HepG2 (cell line): ENCODE measurements at regions not wholly inside any gene's neighbourhood (a gene's known extent, or its start where the extent isn't known, plus 50 kb on each side); places are given as distances from the start of the nearest gene placed in this dataset.
"Not testable (repeated sequence)": the region's sequence is repeated elsewhere in the genome, so short reads cannot be mapped to it uniquely, and the experiment has no call there.

Experiments used
- ATAC-seq: fragments of 200-7000 bp; cut with Tn5 transposase; 3 replicates; pipeline ENCODE4 v1.9.1; 2020; ENCODE audit warnings: mild to moderate bottlenecking, moderate library complexity
- BruUV-seq: library from RNA; stranded (reverse); fragments of 400-500 nt; replicated peaks from 2 replicates; lab custom pipeline; 2021; lab: Mats Ljungman, UMichigan
- CTCF ChIA-PET: fragments of 300-600 bp; formaldehyde crosslinking; extraction: SDS; loops from one replicate; lab custom pipeline; 2021; ENCODE audit warnings: low total read pairs, inconsistent platforms, low intra/inter-chr PET ratio; lab: Yijun Ruan, JAX
- POLR2A ChIA-PET: fragments of 350-600 bp; sonication (Branson Sonifier 250); formaldehyde crosslinking; loops from one replicate; lab custom pipeline; 2020; ENCODE audit warnings: antibody characterized with exemption, inconsistent platforms; lab: Yijun Ruan, JAX
- DNase-seq: peaks from one replicate; pipeline ENCODE4 v3.0.0-alpha.2; 2015; ENCODE audit warnings: low spot score
- FAIRE-seq: peaks from 3 replicates; lab custom pipeline; 2011; peaks lifted over from hg19 to GRCh38; lab: Jason Lieb, UNC
- H2AFZ ChIP-seq: one replicate; pipeline ENCODE4 v1.6.1; 2011; ENCODE audit warnings: low read length, inconsistent platforms
- H3K27ac ChIP-seq: fragments of 300-600 bp; 3 replicates; pipeline ENCODE4 v1.8.0; 2011; ENCODE audit warnings: mixed run types, mild to moderate bottlenecking, mixed read lengths, low read length, inconsistent platforms; ENCODE audit not compliant: insufficient read depth; ENCODE audit errors: extremely low read length
- H3K27me3 ChIP-seq, 2 experiments: fragments of 200-600 bp in 1 of 2; 2 replicates in 1 of 2; 3 replicates in 1 of 2; pipeline versions ENCODE4 v1.6.0 to v1.8.0; 2011; ENCODE audit warnings: low read length in 2 of 2, mild to moderate bottlenecking in 2 of 2, moderate library complexity in 2 of 2, inconsistent platforms in 1 of 2; ENCODE audit not compliant: insufficient read depth in 2 of 2, control insufficient read depth in 1 of 2
- H3K36me3 ChIP-seq, 2 experiments: fragments of 200-600 bp in 1 of 2; replicated peaks in 1 of 2; 2 replicates in 1 of 2; 3 replicates in 1 of 2; pipeline versions ENCODE4 v1.5.1 to v1.8.0; 2011; ENCODE audit warnings: low read length in 2 of 2, inconsistent platforms in 1 of 2; ENCODE audit not compliant: insufficient read depth in 2 of 2, control insufficient read depth in 1 of 2
- H3K4me1 ChIP-seq: 2 replicates; pipeline ENCODE4 v1.5.1; 2012; ENCODE audit warnings: low read length, inconsistent platforms; ENCODE audit not compliant: insufficient read depth
- H3K4me2 ChIP-seq: 2 replicates; pipeline ENCODE4 v1.6.0; 2011; ENCODE audit warnings: low read depth, low read length, inconsistent platforms
- H3K4me3 ChIP-seq, 3 experiments: fragments of 200-600 bp in 1 of 3; sonication (generic), shearing (Covaris generic) in 1 of 3; replicated peaks in 1 of 3; 2 replicates each; pipeline ENCODE4 v1.5.1; 2011 to 2016; ENCODE audit warnings: low read length in 3 of 3, inconsistent platforms in 2 of 3, low read depth in 2 of 3, mild to moderate bottlenecking in 2 of 3, control low read depth in 1 of 3, mixed read lengths in 1 of 3; ENCODE audit not compliant: insufficient read depth in 1 of 3
- H3K79me2 ChIP-seq: one replicate; pipeline ENCODE4 v1.6.1; 2011; ENCODE audit warnings: low read length, inconsistent platforms; ENCODE audit not compliant: insufficient read depth
- H3K9ac ChIP-seq: 2 replicates; pipeline ENCODE4 v1.6.0; 2011; ENCODE audit warnings: mild to moderate bottlenecking, low read depth, low read length, inconsistent platforms; ENCODE audit not compliant: insufficient read depth
- H3K9me3 ChIP-seq: 2 replicates; pipeline ENCODE4 v1.5.1; 2012; ENCODE audit warnings: mild to moderate bottlenecking, low read length
- H4K20me1 ChIP-seq: 2 replicates; pipeline ENCODE4 v1.6.0; 2011; ENCODE audit warnings: inconsistent platforms, mild to moderate bottlenecking, low read length, moderate library complexity; ENCODE audit not compliant: insufficient read depth
- CSRNP2 ChIP-seq: sonication (generic); formaldehyde crosslinking; conservative IDR thresholded peaks from 2 replicates; pipeline ENCODE4 v1.8.0; 2022; ENCODE audit warnings: low read depth, missing genetic modification reagents
- GTF2F1 ChIP-seq: fragments of 150-350 bp; IDR thresholded peaks from 2 replicates; pipeline ENCODE4 v1.6.1; 2014; ENCODE audit warnings: low read length
- RAD51 ChIP-seq: fragments of 450-650 bp; IDR thresholded peaks from 2 replicates; pipeline ENCODE4 v1.6.1; 2016; ENCODE audit warnings: borderline replicate concordance
- RBM39 ChIP-seq: fragments of 200-400 bp; formaldehyde crosslinking; IDR thresholded peaks from one replicate; pipeline ENCODE4 v1.6.1; 2018; ENCODE audit warnings: antibody characterized with exemption, mild to moderate bottlenecking, low read depth, low read length; ENCODE audit not compliant: poor library complexity, severe bottlenecking
- SATB2 ChIP-seq: sonication (generic); formaldehyde crosslinking; IDR thresholded peaks from 2 replicates; pipeline ENCODE4 v1.5.0; 2020; ENCODE audit warnings: missing genetic modification reagents
- ZNF224 ChIP-seq: sonication (generic); formaldehyde crosslinking; IDR thresholded peaks from 2 replicates; pipeline ENCODE4 v1.5.0; 2020; ENCODE audit warnings: mild to moderate bottlenecking, missing genetic modification reagents
- WGBS: methylation state at CpG from one replicate; pipeline ENCODE4 v1.1.6; 2017; ENCODE audit warnings: low lambda C conversion rate; 5-methylcytosine and 5-hydroxymethylcytosine counted together
- in situ Hi-C: cut with HindIII; loops from 2 replicates; pipeline ENCODE4 v1.10.0; 2017; ENCODE audit warnings: low pct_unique_long_range_greater_than_20kb; ENCODE audit not compliant: extremely low pct_ligation_motif_present
- intact Hi-C: fragments of 100-400 bp; cut with micrococcal nuclease; formaldehyde crosslinking; loops from one replicate; pipeline ENCODE4 v1.10.0; 2022; ENCODE audit not compliant: unreplicated experiment
- TF ChIP-seq, protein P1 (sequence below): IDR thresholded peaks from 2 replicates; pipeline ENCODE4 v1.6.1; 2018; ENCODE audit warnings: missing genetic modification reagents, mild to moderate bottlenecking, missing compliant biosample characterization
- TF ChIP-seq, protein P2 (sequence below): sonication (generic); formaldehyde crosslinking; IDR thresholded peaks from 2 replicates; pipeline ENCODE4 v1.4.0; 2020; ENCODE audit warnings: missing genetic modification reagents, borderline replicate concordance

DNA sequence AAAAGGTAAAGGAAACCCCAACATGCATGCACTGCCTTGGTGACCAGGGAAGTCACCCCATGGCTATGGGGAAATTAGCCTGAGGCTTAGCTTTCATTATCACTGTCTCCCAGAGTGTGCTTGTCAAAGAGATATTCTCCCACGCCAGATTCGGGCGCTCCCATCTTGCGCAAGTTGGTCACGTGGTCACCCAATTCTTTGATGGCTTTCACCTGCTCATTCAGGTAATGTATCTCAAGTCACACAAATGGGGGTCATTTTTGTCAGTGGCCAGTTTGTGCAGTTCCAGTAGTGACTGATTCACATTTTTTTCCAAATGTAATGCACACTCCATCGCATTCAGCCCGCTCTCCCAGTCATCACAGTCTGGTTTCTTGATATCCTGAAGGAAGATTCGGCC lies 107.6 kb upstream of the UBE2E3 start:
- H3K4me3 ChIP-seq, H3K79me2 ChIP-seq, FAIRE-seq, POLR2A ChIA-PET, CTCF ChIA-PET, H3K9ac ChIP-seq, H3K4me2 ChIP-seq, H3K36me3 ChIP-seq, ATAC-seq, H3K27ac ChIP-seq, H2AFZ ChIP-seq, intact Hi-C loops, DNase-seq, H4K20me1 ChIP-seq, H3K9me3 ChIP-seq, H3K27me3 ChIP-seq, H3K4me1 ChIP-seq, BruUV-seq, in situ Hi-C loops: not testable (repeated sequence)
- peak; percentile 47; the same call in 1 of the 2 replicates for TF ChIP-seq RAD51
- WGBS: 55% methylated on average over 8 of the region's 8 CpGs

- H3K9me3 ChIP-seq: no peaks in the 10 kb centered on the region
Observed at GRCh38 chr2:180872255-180872654, 108.2 kb upstream of the UBE2E3 start.

More at GRCh38 chr2:180872255-180872654, 108.2 kb upstream of the UBE2E3 start:
- in situ Hi-C loops (no loop called here), intact Hi-C loops (no loop called here)
- Histone ChIP-seq H3K27ac (no peak overlapping the region), H3K27me3 (no peaks in the 10 kb centered on the region), H3K4me3 (no peak overlapping the region), H3K36me3 (no peaks in the 10 kb centered on the region), H2AFZ (no peak overlapping the region), H3K79me2 (no peaks in the 10 kb centered on the region), H3K9ac (no peak overlapping the region), H3K4me2 (no peak overlapping the region), H4K20me1 (no peaks in the 10 kb centered on the region), H3K4me1 (no peaks in the 10 kb centered on the region)
- TF ChIP-seq ZNF224: no peak
- TF ChIP-seq RBM39: no peak
- TF ChIP-seq, protein P1, sequence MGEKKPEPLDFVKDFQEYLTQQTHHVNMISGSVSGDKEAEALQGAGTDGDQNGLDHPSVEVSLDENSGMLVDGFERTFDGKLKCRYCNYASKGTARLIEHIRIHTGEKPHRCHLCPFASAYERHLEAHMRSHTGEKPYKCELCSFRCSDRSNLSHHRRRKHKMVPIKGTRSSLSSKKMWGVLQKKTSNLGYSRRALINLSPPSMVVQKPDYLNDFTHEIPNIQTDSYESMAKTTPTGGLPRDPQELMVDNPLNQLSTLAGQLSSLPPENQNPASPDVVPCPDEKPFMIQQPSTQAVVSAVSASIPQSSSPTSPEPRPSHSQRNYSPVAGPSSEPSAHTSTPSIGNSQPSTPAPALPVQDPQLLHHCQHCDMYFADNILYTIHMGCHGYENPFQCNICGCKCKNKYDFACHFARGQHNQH (CRISPR knock-in tag): no peak
- no peak for TF ChIP-seq SATB2
- TF ChIP-seq, protein P2, sequence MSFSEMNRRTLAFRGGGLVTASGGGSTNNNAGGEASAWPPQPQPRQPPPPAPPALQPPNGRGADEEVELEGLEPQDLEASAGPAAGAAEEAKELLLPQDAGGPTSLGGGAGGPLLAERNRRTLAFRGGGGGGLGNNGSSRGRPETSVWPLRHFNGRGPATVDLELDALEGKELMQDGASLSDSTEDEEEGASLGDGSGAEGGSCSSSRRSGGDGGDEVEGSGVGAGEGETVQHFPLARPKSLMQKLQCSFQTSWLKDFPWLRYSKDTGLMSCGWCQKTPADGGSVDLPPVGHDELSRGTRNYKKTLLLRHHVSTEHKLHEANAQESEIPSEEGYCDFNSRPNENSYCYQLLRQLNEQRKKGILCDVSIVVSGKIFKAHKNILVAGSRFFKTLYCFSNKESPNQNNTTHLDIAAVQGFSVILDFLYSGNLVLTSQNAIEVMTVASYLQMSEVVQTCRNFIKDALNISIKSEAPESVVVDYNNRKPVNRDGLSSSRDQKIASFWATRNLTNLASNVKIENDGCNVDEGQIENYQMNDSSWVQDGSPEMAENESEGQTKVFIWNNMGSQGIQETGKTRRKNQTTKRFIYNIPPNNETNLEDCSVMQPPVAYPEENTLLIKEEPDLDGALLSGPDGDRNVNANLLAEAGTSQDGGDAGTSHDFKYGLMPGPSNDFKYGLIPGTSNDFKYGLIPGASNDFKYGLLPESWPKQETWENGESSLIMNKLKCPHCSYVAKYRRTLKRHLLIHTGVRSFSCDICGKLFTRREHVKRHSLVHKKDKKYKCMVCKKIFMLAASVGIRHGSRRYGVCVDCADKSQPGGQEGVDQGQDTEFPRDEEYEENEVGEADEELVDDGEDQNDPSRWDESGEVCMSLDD (CRISPR knock-in tag): no peak
- no peak for TF ChIP-seq GTF2F1
- no peak for TF ChIP-seq CSRNP2 (CRISPR knock-in tag)
- ATAC-seq: no peak
- POLR2A ChIA-PET: no interaction called here
- no TSS peak for BruUV-seq
- FAIRE-seq: no peak
- DNase-seq: no peak
- WGBS: 9% methylated on average over 1 of the region's 1 CpG
- CTCF ChIA-PET: no interaction called here
